ENCODE measurements at regions not wholly inside any gene's neighbourhood (a gene's known extent, or its start where the extent isn't known, plus 50 kb on each side); places are given as distances from the start of the nearest gene placed in this dataset.

GRCh38 chr15:53400986-53401385, 358.5 kb downstream of the WDR72 start:
- Histone ChIP-seq H3K27ac (no peak overlapping the region), H3K27me3 (no peaks in the 10 kb centered on the region), H3K9me3 (no peaks in the 10 kb centered on the region), H3K4me3 (no peak overlapping the region), H3K4me1 (ENCODE audit: insufficient read depth) (no peaks in the 10 kb centered on the region), H3K36me3 (no peaks in the 10 kb centered on the region)
- DNase-seq: no peak
- 75 to 84% (median 81%) methylated on average over 5 of the region's 5 CpGs for WGBS, 3 donors
- no peak for TF ChIP-seq EP300 (IDR thresholded peaks at IDR 0.05)
- TF ChIP-seq POLR2A (IDR thresholded peaks at IDR 0.05): no peak
- intact Hi-C loops (cut with DNase I): no loop called here

DNA sequence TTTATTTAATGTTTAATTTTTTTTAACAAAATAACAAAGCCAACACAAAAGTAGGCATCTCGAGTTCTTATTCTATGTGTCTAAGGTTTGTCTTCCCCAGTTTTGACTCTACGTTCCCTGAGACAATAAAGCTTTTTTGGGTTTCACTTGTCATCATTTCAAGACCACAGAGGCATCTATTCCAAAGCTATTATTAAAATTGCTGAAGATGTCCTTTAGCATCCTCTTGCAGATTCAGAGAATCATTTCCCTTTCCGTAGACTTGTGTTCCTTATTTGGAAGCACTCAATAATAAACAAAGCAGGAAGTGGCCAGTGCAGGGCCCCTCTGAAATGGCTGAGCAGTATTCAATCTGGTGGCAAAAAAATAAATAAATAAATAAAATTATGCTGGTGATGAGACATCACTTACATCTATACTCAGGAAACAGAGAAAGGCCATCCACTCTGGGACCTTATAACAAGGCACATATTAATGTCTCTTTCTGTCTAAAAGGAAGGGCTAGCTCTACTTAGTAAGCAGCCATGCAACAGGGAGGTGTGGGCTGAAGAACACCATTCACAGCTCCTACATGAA, 362.3 kb downstream of the WDR72 start:
- WGBS, 3 donors: 70 to 74% (median 74%) methylated on average over 3 of the region's 3 CpGs
- H3K9me3 ChIP-seq: no peaks in the 10 kb centered on the region
- no peaks in the 10 kb centered on the region for H3K4me1 ChIP-seq (ENCODE audit: insufficient read depth)
- no peak for TF ChIP-seq CTCF (IDR thresholded peaks at IDR 0.05)
- TF ChIP-seq EP300 (IDR thresholded peaks at IDR 0.05): no peak
- no peak for TF ChIP-seq POLR2A (IDR thresholded peaks at IDR 0.05)
- H3K27me3 ChIP-seq: no peaks in the 10 kb centered on the region
- intact Hi-C loops (cut with DNase I): no loop called here
- H3K27ac ChIP-seq: no peak overlapping the region
- no peak overlapping the region for H3K4me3 ChIP-seq
- no peak for DNase-seq
- no peaks in the 10 kb centered on the region for H3K36me3 ChIP-seq

GRCh38 chr15:53395871-53396270, 363.6 kb downstream of the WDR72 start:
- no peaks in the 10 kb centered on the region for H3K27me3 ChIP-seq
- H3K9me3 ChIP-seq: no peaks in the 10 kb centered on the region
- no peak overlapping the region for H3K4me3 ChIP-seq
- no peak for TF ChIP-seq CTCF (IDR thresholded peaks at IDR 0.05)
- no peak for TF ChIP-seq EP300 (IDR thresholded peaks at IDR 0.05)
- TF ChIP-seq POLR2A (IDR thresholded peaks at IDR 0.05): no peak
- no peaks in the 10 kb centered on the region for H3K36me3 ChIP-seq
- DNase-seq: no peak
- intact Hi-C loops (cut with DNase I): no loop called here
- 59 to 77% (median 73%) methylated on average over 2 of the region's 2 CpGs for WGBS, 3 donors
- no peak overlapping the region for H3K27ac ChIP-seq
- no peaks in the 10 kb centered on the region for H3K4me1 ChIP-seq (ENCODE audit: insufficient read depth)

DNA sequence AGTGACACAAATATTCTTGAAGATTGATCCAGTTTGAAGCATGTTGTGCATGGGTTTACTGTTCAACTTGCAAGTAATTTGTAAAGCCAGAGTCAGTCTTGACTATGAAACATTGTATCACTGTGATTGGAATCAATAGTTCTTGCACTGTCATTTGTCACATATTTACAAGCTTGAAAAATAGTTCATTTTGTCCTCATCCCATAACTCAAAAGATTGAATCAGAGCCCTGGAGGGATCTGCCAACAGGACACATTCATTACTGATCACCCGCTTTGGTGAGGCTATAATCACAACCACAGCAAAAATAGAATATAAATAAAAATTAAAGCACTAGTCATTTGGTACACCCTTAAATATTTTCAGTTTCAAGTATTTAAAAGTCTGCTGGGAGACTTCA, 368.9 kb downstream of the WDR72 start:
- H3K27me3 ChIP-seq: no peaks in the 10 kb centered on the region
- intact Hi-C loops (cut with DNase I): no loop called here
- H3K4me3 ChIP-seq: no peak overlapping the region
- DNase-seq: no peak
- H3K27ac ChIP-seq: no peak overlapping the region
- WGBS, 3 donors: 74 to 88% (median 87%) methylated on average over 1 of the region's 1 CpG
- H3K9me3 ChIP-seq: no peaks in the 10 kb centered on the region
- TF ChIP-seq POLR2A (IDR thresholded peaks at IDR 0.05): no peak
- TF ChIP-seq CTCF (IDR thresholded peaks at IDR 0.05): no peak
- no peak for TF ChIP-seq EP300 (IDR thresholded peaks at IDR 0.05)
- no peaks in the 10 kb centered on the region for H3K4me1 ChIP-seq (ENCODE audit: insufficient read depth)
- H3K36me3 ChIP-seq: no peaks in the 10 kb centered on the region

GRCh38 chr15:53389271-53390037, 370.0 kb downstream of the WDR72 start:
- Histone ChIP-seq H3K4me3 (no peak overlapping the region), H3K27ac (no peak overlapping the region), H3K27me3 (no peaks in the 10 kb centered on the region), H3K9me3 (no peaks in the 10 kb centered on the region), H3K36me3 (no peaks in the 10 kb centered on the region), H3K4me1 (ENCODE audit: insufficient read depth) (no peaks in the 10 kb centered on the region)
- TF ChIP-seq POLR2A (IDR thresholded peaks at IDR 0.05): no peak
- DNase-seq: no peak
- WGBS, 3 donors: 76 to 82% (median 80%) methylated on average over 15 of the region's 15 CpGs
- intact Hi-C loops (cut with DNase I): no loop called here
